ENCODE measurements at regions not wholly inside any gene's neighbourhood (a gene's known extent, or its start where the extent isn't known, plus 50 kb on each side); places are given as distances from the start of the nearest gene placed in this dataset.

- Histone ChIP-seq H3K36me3 (ENCODE audit: control insufficient read depth, insufficient read depth, low read length) (no peaks in the 10 kb centered on the region), H3K9me3 (ENCODE audit: control insufficient read depth, insufficient read depth, low read length) (peaks cover 2% of the 10 kb centered on the region), H3K4me3 (ENCODE audit: low read length) (no peak overlapping the region), H3K27ac (ENCODE audit: low read length) (no peak overlapping the region), H3K27me3 (ENCODE audit: control insufficient read depth, insufficient read depth, low read length) (no peaks in the 10 kb centered on the region), H3K4me1 (ENCODE audit: control insufficient read depth, insufficient read depth, low read length) (no peaks in the 10 kb centered on the region)
- DNase-seq (no peak), ATAC-seq (no peak)
- Mint-ChIP-seq H3K27ac (no peak overlapping the region), H3K27me3 (ENCODE audit: low read depth in 2 of 2) (no peaks in the 10 kb centered on the region), H3K4me1 (no peaks in the 10 kb centered on the region), H3K36me3 (peaks cover 8% of the 10 kb centered on the region), H3K4me3 (no peak overlapping the region), H3K9me3 (peaks cover 14 to 19% of the 10 kb centered on the region in 2 donors)
- intact Hi-C loops (cut with micrococcal nuclease): no loop called here
- 67% methylated on average over 3 of the region's 3 CpGs for WGBS (ENCODE audit: insufficient coverage)
- no peak for TF ChIP-seq CTCF (IDR thresholded peaks at IDR 0.05)
These were observed 328.2 kb downstream of the RWDD3 start for GRCh38 chr1:95562230-95562629.

GRCh38 chr1:95572002-95572401 is 338.0 kb downstream of the RWDD3 start:
- H3K27ac Mint-ChIP-seq: no peak overlapping the region
- H3K4me3 ChIP-seq (ENCODE audit: low read length): no peak overlapping the region
- H3K27me3 Mint-ChIP-seq (ENCODE audit: low read depth in 2 of 2): no peaks in the 10 kb centered on the region
- no peak for TF ChIP-seq CTCF (IDR thresholded peaks at IDR 0.05)
- H3K36me3 Mint-ChIP-seq: peaks cover 7% of the 10 kb centered on the region
- no peak overlapping the region for H3K4me3 Mint-ChIP-seq
- H3K9me3 ChIP-seq (ENCODE audit: control insufficient read depth, insufficient read depth, low read length): no peaks in the 10 kb centered on the region
- ATAC-seq: no peak
- no peaks in the 10 kb centered on the region for H3K4me1 ChIP-seq (ENCODE audit: control insufficient read depth, insufficient read depth, low read length)
- H3K27ac ChIP-seq (ENCODE audit: low read length): no peak overlapping the region
- H3K4me1 Mint-ChIP-seq: no peaks in the 10 kb centered on the region
- H3K36me3 ChIP-seq (ENCODE audit: control insufficient read depth, insufficient read depth, low read length): no peaks in the 10 kb centered on the region
- H3K9me3 Mint-ChIP-seq: peaks cover 7 to 24% of the 10 kb centered on the region in 2 donors
- WGBS (ENCODE audit: insufficient coverage): 97% methylated on average over 3 of the region's 3 CpGs
- no peak for DNase-seq
- H3K27me3 ChIP-seq (ENCODE audit: control insufficient read depth, insufficient read depth, low read length): no peaks in the 10 kb centered on the region
- intact Hi-C loops (cut with micrococcal nuclease): no loop called here

- Histone ChIP-seq H3K4me1 (ENCODE audit: control insufficient read depth, insufficient read depth, low read length) (no peaks in the 10 kb centered on the region), H3K27me3 (ENCODE audit: control insufficient read depth, insufficient read depth, low read length) (no peaks in the 10 kb centered on the region), H3K4me3 (ENCODE audit: low read length) (no peak overlapping the region), H3K27ac (ENCODE audit: low read length) (no peak overlapping the region), H3K9me3 (ENCODE audit: control insufficient read depth, insufficient read depth, low read length) (no peaks in the 10 kb centered on the region), H3K36me3 (ENCODE audit: control insufficient read depth, insufficient read depth, low read length) (no peaks in the 10 kb centered on the region)
- Mint-ChIP-seq H3K27ac (no peak overlapping the region), H3K9me3 (peaks cover 12 to 23% of the 10 kb centered on the region in 2 donors), H3K27me3 (ENCODE audit: low read depth in 2 of 2) (no peaks in the 10 kb centered on the region), H3K4me3 (no peak overlapping the region), H3K36me3 (no peaks in the 10 kb centered on the region), H3K4me1 (no peaks in the 10 kb centered on the region)
- DNase-seq (no peak), ATAC-seq (no peak)
- intact Hi-C loops (cut with micrococcal nuclease): no loop called here
- TF ChIP-seq CTCF (IDR thresholded peaks at IDR 0.05): no peak
- WGBS (ENCODE audit: insufficient coverage): 73% methylated on average over 3 of the region's 3 CpGs
These were observed 339.0 kb downstream of the RWDD3 start for GRCh38 chr1:95572962-95573361.

GRCh38 chr1:95575291-95575690 is 341.3 kb downstream of the RWDD3 start:
- TF ChIP-seq CTCF (IDR thresholded peaks at IDR 0.05): no peak
- no peak for DNase-seq
- no peak overlapping the region for H3K27ac ChIP-seq (ENCODE audit: low read length)
- H3K4me1 ChIP-seq (ENCODE audit: control insufficient read depth, insufficient read depth, low read length): no peaks in the 10 kb centered on the region
- H3K4me3 ChIP-seq (ENCODE audit: low read length): no peak overlapping the region
- ATAC-seq: no peak
- no peaks in the 10 kb centered on the region for H3K27me3 ChIP-seq (ENCODE audit: control insufficient read depth, insufficient read depth, low read length)
- no peaks in the 10 kb centered on the region for H3K36me3 ChIP-seq (ENCODE audit: control insufficient read depth, insufficient read depth, low read length)
- Mint-ChIP-seq H3K4me1 (no peaks in the 10 kb centered on the region), H3K27ac (no peak overlapping the region), H3K27me3 (ENCODE audit: low read depth in 2 of 2) (no peaks in the 10 kb centered on the region), H3K36me3 (no peaks in the 10 kb centered on the region), H3K4me3 (no peak overlapping the region), H3K9me3 (peaks cover 21 to 31% of the 10 kb centered on the region in 2 donors)
- H3K9me3 ChIP-seq (ENCODE audit: control insufficient read depth, insufficient read depth, low read length): no peaks in the 10 kb centered on the region
- intact Hi-C loops (cut with micrococcal nuclease): no loop called here
- WGBS (ENCODE audit: insufficient coverage): 100% methylated on average over 2 of the region's 3 CpGs
